Mesendoderm (in vitro differentiated cells): ENCODE measurements at regions not wholly inside any gene's neighbourhood (a gene's known extent, or its start where the extent isn't known, plus 50 kb on each side); places are given as distances from the start of the nearest gene placed in this dataset.
"Not testable (repeated sequence)": the region's sequence is repeated elsewhere in the genome, so short reads cannot be mapped to it uniquely, and the experiment has no call there.

Experiments
- DNase-seq: peaks from one replicate; pipeline ENCODE4 v3.0.0; 2013
- H2AK5ac ChIP-seq: 2 replicates; pipeline ENCODE4 v1.6.1; 2013; ENCODE audit warnings: low read length, inconsistent platforms
- H2BK120ac ChIP-seq: 2 replicates; pipeline ENCODE4 v1.6.1; 2013; ENCODE audit warnings: low read depth, mild to moderate bottlenecking, low read length, moderate library complexity, mixed read lengths
- H2BK15ac ChIP-seq: replicated peaks from 2 replicates; pipeline ENCODE4 v1.6.1; 2013; ENCODE audit warnings: low read depth, mild to moderate bottlenecking, moderate library complexity
- H2BK5ac ChIP-seq: 2 replicates; pipeline ENCODE4 v1.6.1; 2013; ENCODE audit warnings: low read length, inconsistent platforms
- H3K18ac ChIP-seq: 2 replicates; pipeline ENCODE4 v1.6.1; 2013; ENCODE audit warnings: mild to moderate bottlenecking, low read length, mixed read lengths
- H3K23ac ChIP-seq: one replicate; pipeline ENCODE4 v1.6.1; 2013; ENCODE audit warnings: low read length
- H3K27ac ChIP-seq: 2 replicates; pipeline ENCODE4 v1.5.1; 2013; ENCODE audit warnings: low read depth, mild to moderate bottlenecking, inconsistent platforms, low read length, moderate library complexity
- H3K27me3 ChIP-seq: 2 replicates; pipeline ENCODE4 v1.6.1; 2013; ENCODE audit warnings: low read length, control low read depth, mild to moderate bottlenecking, inconsistent platforms; ENCODE audit not compliant: insufficient read depth, poor library complexity
- H3K36me3 ChIP-seq: 2 replicates; pipeline ENCODE4 v1.6.1; 2013; ENCODE audit warnings: low read length, inconsistent platforms; ENCODE audit not compliant: control insufficient read depth, insufficient read depth
- H3K4ac ChIP-seq: one replicate; pipeline ENCODE4 v1.6.1; 2013; ENCODE audit warnings: low read depth, mild to moderate bottlenecking, low read length, moderate library complexity
- H3K4me1 ChIP-seq: 2 replicates; pipeline ENCODE4 v1.6.1; 2013; ENCODE audit warnings: low read depth, low read length, inconsistent platforms; ENCODE audit not compliant: control insufficient read depth
- H3K4me2 ChIP-seq: 2 replicates; pipeline ENCODE4 v1.6.1; 2013; ENCODE audit warnings: low read length
- H3K4me3 ChIP-seq: 2 replicates; pipeline ENCODE4 v1.5.1; 2013; ENCODE audit warnings: mild to moderate bottlenecking, low read length
- H3K56ac ChIP-seq: one replicate; pipeline ENCODE4 v1.6.1; 2013; ENCODE audit warnings: low read length
- H3K79me1 ChIP-seq: 2 replicates; pipeline ENCODE4 v1.6.1; 2013; ENCODE audit warnings: low read length, inconsistent platforms
- H3K79me2 ChIP-seq: 2 replicates; pipeline ENCODE4 v1.6.1; 2013; ENCODE audit warnings: mild to moderate bottlenecking, low read length; ENCODE audit not compliant: control insufficient read depth, insufficient read depth
- H3K9ac ChIP-seq: 2 replicates; pipeline ENCODE4 v1.6.1; 2013; ENCODE audit warnings: low read length, inconsistent platforms
- H4K5ac ChIP-seq: one replicate; pipeline ENCODE4 v1.6.1; 2013; ENCODE audit warnings: low read length
- H4K8ac ChIP-seq: one replicate; pipeline ENCODE4 v1.6.1; 2013; ENCODE audit warnings: low read depth, mild to moderate bottlenecking, control low read depth, low read length, moderate library complexity
- WGBS: extraction: QIAGEN DNeasy Blood & Tissue Kit; methylation state at CpG from one replicate; pipeline ENCODE4 v1.1.7; 2013; ENCODE audit warnings: low lambda C conversion rate, missing lambda C conversion rate; ENCODE audit not compliant: insufficient coverage; ENCODE audit errors: extremely low coverage; 5-methylcytosine and 5-hydroxymethylcytosine counted together

- Histone ChIP-seq H2BK15ac (no peak overlapping the region), H4K8ac (no peak overlapping the region), H3K27ac (no peak overlapping the region), H2BK5ac (no peak overlapping the region), H3K4me1 (no peaks in the 10 kb centered on the region), H3K4ac (no peak overlapping the region), H3K27me3 (no peaks in the 10 kb centered on the region), H4K5ac (no peak overlapping the region), H3K18ac (no peak overlapping the region), H3K9ac (no peak overlapping the region), H3K79me2 (no peaks in the 10 kb centered on the region), H3K79me1 (no peaks in the 10 kb centered on the region), H3K4me3 (no peak overlapping the region), H3K23ac (no peak overlapping the region), H2AK5ac (no peak overlapping the region), H2BK120ac (no peak overlapping the region), H3K36me3 (no peaks in the 10 kb centered on the region), H3K56ac (no peak overlapping the region), H3K4me2 (no peak overlapping the region)
- WGBS = no CpG with 5 or more reads among the region's 1 CpG
- DNase-seq = no peak
These were observed 419.9 kb upstream of the CDH9 start for GRCh38 chr5:27458287-27458686.

GRCh38 chr5:27451377-27451776 is 413.0 kb upstream of the CDH9 start:
- no peaks in the 10 kb centered on the region for H3K79me2 ChIP-seq
- no peak overlapping the region for H3K18ac ChIP-seq
- no peaks in the 10 kb centered on the region for H3K4me1 ChIP-seq
- no peak overlapping the region for H2BK15ac ChIP-seq
- no peak overlapping the region for H3K27ac ChIP-seq
- H3K56ac ChIP-seq = no peak overlapping the region
- H3K4me2 ChIP-seq = no peak overlapping the region
- H3K4ac ChIP-seq = no peak overlapping the region
- H3K79me1 ChIP-seq = no peaks in the 10 kb centered on the region
- no peak overlapping the region for H3K9ac ChIP-seq
- no peak overlapping the region for H2BK5ac ChIP-seq
- no peak overlapping the region for H2BK120ac ChIP-seq
- H3K27me3 ChIP-seq = no peaks in the 10 kb centered on the region
- no peaks in the 10 kb centered on the region for H3K36me3 ChIP-seq
- H4K8ac ChIP-seq = no peak overlapping the region
- WGBS = no CpG with 5 or more reads among the region's 1 CpG
- no peak for DNase-seq
- H2AK5ac ChIP-seq = no peak overlapping the region
- H3K23ac ChIP-seq = no peak overlapping the region
- no peak overlapping the region for H3K4me3 ChIP-seq
- no peak overlapping the region for H4K5ac ChIP-seq

- WGBS = no CpG with 5 or more reads among the region's 3 CpGs
- no peak overlapping the region for H2BK15ac ChIP-seq
- H2AK5ac ChIP-seq = no peak overlapping the region
- H2BK5ac ChIP-seq = no peak overlapping the region
- H3K56ac ChIP-seq = no peak overlapping the region
- no peak overlapping the region for H3K27ac ChIP-seq
- no peak overlapping the region for H2BK120ac ChIP-seq
- H4K8ac ChIP-seq = no peak overlapping the region
- H3K4me1 ChIP-seq = no peaks in the 10 kb centered on the region
- no peaks in the 10 kb centered on the region for H3K27me3 ChIP-seq
- H3K4ac ChIP-seq = no peak overlapping the region
- H3K4me2 ChIP-seq = no peak overlapping the region
- H3K4me3 ChIP-seq = no peak overlapping the region
- H3K18ac ChIP-seq = no peak overlapping the region
- H3K36me3 ChIP-seq = no peaks in the 10 kb centered on the region
- no peak overlapping the region for H3K9ac ChIP-seq
- H4K5ac ChIP-seq = no peak overlapping the region
- H3K79me2 ChIP-seq = no peaks in the 10 kb centered on the region
- H3K79me1 ChIP-seq = no peaks in the 10 kb centered on the region
- DNase-seq = no peak
- H3K23ac ChIP-seq = no peak overlapping the region
These were observed 412.2 kb upstream of the CDH9 start for GRCh38 chr5:27450607-27451006.

- not testable (repeated sequence) for H3K27ac ChIP-seq, H3K9ac ChIP-seq, H2BK120ac ChIP-seq, H3K18ac ChIP-seq, H2AK5ac ChIP-seq, H3K79me1 ChIP-seq, DNase-seq, H2BK5ac ChIP-seq, H2BK15ac ChIP-seq, H4K8ac ChIP-seq, H3K36me3 ChIP-seq, H3K4ac ChIP-seq, H3K23ac ChIP-seq, H3K27me3 ChIP-seq, H3K56ac ChIP-seq, H3K79me2 ChIP-seq, H4K5ac ChIP-seq, H3K4me2 ChIP-seq, H3K4me1 ChIP-seq, H3K4me3 ChIP-seq
- WGBS = no CpG with 5 or more reads among the region's 20 CpGs
These were observed 401.0 kb upstream of the CDH9 start for GRCh38 chr5:27439383-27439782.

- H3K79me2 ChIP-seq = no peaks in the 10 kb centered on the region
These were observed 399.3 kb upstream of the CDH9 start for GRCh38 chr5:27437594-27438200.

GRCh38 chr5:27434335-27434734 is 395.9 kb upstream of the CDH9 start:
- no peak overlapping the region for H3K9ac ChIP-seq
- no CpG with 5 or more reads among the region's 4 CpGs for WGBS

More at GRCh38 chr5:27437594-27438200, 399.3 kb upstream of the CDH9 start:
- Histone ChIP-seq H2AK5ac (no peak overlapping the region), H2BK15ac (no peak overlapping the region), H3K4me2 (no peak overlapping the region), H3K36me3 (no peaks in the 10 kb centered on the region), H3K27ac (no peak overlapping the region), H3K23ac (no peak overlapping the region), H4K8ac (no peak overlapping the region), H3K4ac (no peak overlapping the region), H4K5ac (no peak overlapping the region), H3K4me1 (no peaks in the 10 kb centered on the region), H3K27me3 (no peaks in the 10 kb centered on the region), H2BK5ac (no peak overlapping the region), H3K4me3 (no peak overlapping the region), H3K79me1 (no peaks in the 10 kb centered on the region), H3K18ac (no peak overlapping the region), H2BK120ac (no peak overlapping the region), H3K56ac (no peak overlapping the region), H3K9ac (no peak overlapping the region)
- no CpG with 5 or more reads among the region's 2 CpGs for WGBS
- no peak for DNase-seq

More at GRCh38 chr5:27434335-27434734, 395.9 kb upstream of the CDH9 start:
- Histone ChIP-seq H3K23ac (no peak overlapping the region), H3K4me1 (no peaks in the 10 kb centered on the region), H4K5ac (no peak overlapping the region), H2BK120ac (no peak overlapping the region), H2AK5ac (no peak overlapping the region), H3K4ac (no peak overlapping the region), H3K4me3 (no peak overlapping the region), H3K4me2 (no peak overlapping the region), H3K27ac (no peak overlapping the region), H4K8ac (no peak overlapping the region), H3K79me1 (no peaks in the 10 kb centered on the region), H3K56ac (no peak overlapping the region), H3K18ac (no peak overlapping the region), H2BK5ac (no peak overlapping the region), H3K79me2 (no peaks in the 10 kb centered on the region), H3K27me3 (no peaks in the 10 kb centered on the region), H3K36me3 (no peaks in the 10 kb centered on the region), H2BK15ac (no peak overlapping the region)
- DNase-seq = no peak
